GM23248 (cell line): ENCODE measurements at regions not wholly inside any gene's neighbourhood (a gene's known extent, or its start where the extent isn't known, plus 50 kb on each side); places are given as distances from the start of the nearest gene placed in this dataset.

Source experiments
- EZH2 ChIP-seq: fragments of 200-600 bp; sonication (generic); IDR thresholded peaks from 2 replicates; pipeline ENCODE4 v1.6.1; 2018; ENCODE audit warnings: antibody characterized with exemption, mild to moderate bottlenecking; ENCODE audit not compliant: insufficient read depth, poor library complexity, severe bottlenecking
- EZH2phosphoT487 ChIP-seq: fragments of 200-600 bp; sonication (generic); IDR thresholded peaks from 2 replicates; pipeline ENCODE4 v1.6.1; 2018; ENCODE audit warnings: antibody characterized with exemption, moderate library complexity, mild to moderate bottlenecking, low read depth; ENCODE audit not compliant: insufficient read depth

- TF ChIP-seq EZH2 (no peak), EZH2phosphoT487 (no peak)
Measured at GRCh38 chr2:157936406-157936805, 60.3 kb upstream of the ACVR1 start.
